Parathyroid adenoma (tissue), 2 donors: ENCODE measurements at regions not wholly inside any gene's neighbourhood (a gene's known extent, or its start where the extent isn't known, plus 50 kb on each side); places are given as distances from the start of the nearest gene placed in this dataset.

Experiments used
- H2AFZ ChIP-seq: fragments of 300-600 bp; sonication (generic); one replicate; pipeline ENCODE4 v1.7.0; 2017; ENCODE audit warnings: antibody characterized with exemption, mild to moderate bottlenecking
- H3K27ac ChIP-seq: fragments of 300-600 bp; sonication (generic); one replicate; pipeline ENCODE4 v1.7.0; 2017
- H3K27me3 ChIP-seq: fragments of 300-600 bp; sonication (generic); one replicate; pipeline ENCODE4 v1.7.0; 2017; ENCODE audit warnings: low read length; ENCODE audit not compliant: control insufficient read depth, insufficient read depth
- H3K36me3 ChIP-seq: fragments of 300-600 bp; sonication (generic); one replicate; pipeline ENCODE4 v1.7.0; 2017; ENCODE audit warnings: low read length; ENCODE audit not compliant: control insufficient read depth, insufficient read depth
- H3K4me1 ChIP-seq: fragments of 300-600 bp; sonication (generic); one replicate; pipeline ENCODE4 v1.7.0; 2017; ENCODE audit warnings: control low read depth
- H3K4me2 ChIP-seq: fragments of 300-600 bp; sonication (generic); one replicate; pipeline ENCODE4 v1.7.0; 2017; ENCODE audit warnings: low read length
- H3K4me3 ChIP-seq: fragments of 300-600 bp; sonication (generic); one replicate; pipeline ENCODE4 v1.7.0; 2017; ENCODE audit warnings: low read depth, low read length
- H3K79me2 ChIP-seq: fragments of 300-600 bp; sonication (generic); one replicate; pipeline ENCODE4 v1.7.0; 2017; ENCODE audit warnings: control low read depth
- H3K9ac ChIP-seq: fragments of 300-600 bp; sonication (generic); one replicate; pipeline ENCODE4 v1.7.0; 2017; ENCODE audit warnings: mild to moderate bottlenecking
- H3K9me3 ChIP-seq: fragments of 300-600 bp; sonication (generic); one replicate; pipeline ENCODE4 v1.7.0; 2017; ENCODE audit warnings: low read length; ENCODE audit not compliant: control insufficient read depth
- CTCF ChIP-seq: fragments of 300-600 bp; sonication (generic); IDR thresholded peaks from one replicate; pipeline ENCODE4 v1.7.0; 2017; ENCODE audit warnings: antibody characterized with exemption, mild to moderate bottlenecking
- donor health status: primary hyperparathyroidism.

- Histone ChIP-seq H3K27me3 (no peaks in the 10 kb centered on the region), H3K9me3 (no peaks in the 10 kb centered on the region), H3K4me2 (no peak overlapping the region), H2AFZ (no peak overlapping the region), H3K4me1 (no peaks in the 10 kb centered on the region), H3K79me2 (no peaks in the 10 kb centered on the region), H3K36me3 (no peaks in the 10 kb centered on the region), H3K27ac (no peak overlapping the region), H3K9ac (no peak overlapping the region), H3K4me3 (no peak overlapping the region)
- no peak for TF ChIP-seq CTCF
Measured at GRCh38 chr12:114998118-114998749, 314.3 kb upstream of the TBX3 start.

GRCh38 chr12:114996382-114996781 is 312.4 kb upstream of the TBX3 start:
- TF ChIP-seq CTCF, result no peak
- no peak overlapping the region for H3K9ac ChIP-seq
- H3K27ac ChIP-seq, result no peak overlapping the region
- no peaks in the 10 kb centered on the region for H3K79me2 ChIP-seq
- H2AFZ ChIP-seq, result no peak overlapping the region
- H3K36me3 ChIP-seq, result no peaks in the 10 kb centered on the region
- H3K9me3 ChIP-seq, result no peaks in the 10 kb centered on the region
- no peak overlapping the region for H3K4me2 ChIP-seq
- no peaks in the 10 kb centered on the region for H3K27me3 ChIP-seq
- H3K4me3 ChIP-seq, result no peak overlapping the region
- no peaks in the 10 kb centered on the region for H3K4me1 ChIP-seq

- no peaks in the 10 kb centered on the region for H3K79me2 ChIP-seq
- no peaks in the 10 kb centered on the region for H3K36me3 ChIP-seq
- H3K4me2 ChIP-seq, result no peak overlapping the region
- no peaks in the 10 kb centered on the region for H3K27me3 ChIP-seq
- no peaks in the 10 kb centered on the region for H3K4me1 ChIP-seq
- no peak overlapping the region for H3K9ac ChIP-seq
- H2AFZ ChIP-seq, result no peak overlapping the region
- no peak overlapping the region for H3K4me3 ChIP-seq
- H3K9me3 ChIP-seq, result no peaks in the 10 kb centered on the region
- no peak overlapping the region for H3K27ac ChIP-seq
- TF ChIP-seq CTCF, result no peak
Measured at GRCh38 chr12:114995891-114996290, 311.9 kb upstream of the TBX3 start.

- Histone ChIP-seq H3K79me2 (no peaks in the 10 kb centered on the region), H2AFZ (no peak overlapping the region), H3K9ac (no peak overlapping the region), H3K27ac (no peak overlapping the region), H3K9me3 (no peaks in the 10 kb centered on the region), H3K27me3 (no peaks in the 10 kb centered on the region), H3K4me1 (no peaks in the 10 kb centered on the region), H3K36me3 (no peaks in the 10 kb centered on the region), H3K4me3 (no peak overlapping the region), H3K4me2 (no peak overlapping the region)
- no peak for TF ChIP-seq CTCF
Measured at GRCh38 chr12:114993165-114993564, 309.2 kb upstream of the TBX3 start.

- H3K27ac ChIP-seq, result no peak overlapping the region
Measured at GRCh38 chr12:114992443-114992842, 308.5 kb upstream of the TBX3 start.

More at GRCh38 chr12:114992443-114992842, 308.5 kb upstream of the TBX3 start:
- no peaks in the 10 kb centered on the region for H3K9me3 ChIP-seq
- no peaks in the 10 kb centered on the region for H3K27me3 ChIP-seq
- no peak overlapping the region for H3K4me3 ChIP-seq
- no peaks in the 10 kb centered on the region for H3K36me3 ChIP-seq
- no peak overlapping the region for H3K9ac ChIP-seq
- H3K4me2 ChIP-seq, result no peak overlapping the region
- no peak for TF ChIP-seq CTCF
- H3K79me2 ChIP-seq, result no peaks in the 10 kb centered on the region
- no peak overlapping the region for H2AFZ ChIP-seq
- no peaks in the 10 kb centered on the region for H3K4me1 ChIP-seq
